T1000 (cell line): ENCODE measurements at regions not wholly inside any gene's neighbourhood (a gene's known extent, or its start where the extent isn't known, plus 50 kb on each side); places are given as distances from the start of the nearest gene placed in this dataset.
"Not testable (repeated sequence)": the region's sequence is repeated elsewhere in the genome, so short reads cannot be mapped to it uniquely, and the experiment has no call there.

Source experiments
- DNase-seq: peaks from one replicate; lab custom pipeline; 2025; ENCODE audit warnings: mixed read lengths; lab: John Stamatoyannopoulos, UW

DNA sequence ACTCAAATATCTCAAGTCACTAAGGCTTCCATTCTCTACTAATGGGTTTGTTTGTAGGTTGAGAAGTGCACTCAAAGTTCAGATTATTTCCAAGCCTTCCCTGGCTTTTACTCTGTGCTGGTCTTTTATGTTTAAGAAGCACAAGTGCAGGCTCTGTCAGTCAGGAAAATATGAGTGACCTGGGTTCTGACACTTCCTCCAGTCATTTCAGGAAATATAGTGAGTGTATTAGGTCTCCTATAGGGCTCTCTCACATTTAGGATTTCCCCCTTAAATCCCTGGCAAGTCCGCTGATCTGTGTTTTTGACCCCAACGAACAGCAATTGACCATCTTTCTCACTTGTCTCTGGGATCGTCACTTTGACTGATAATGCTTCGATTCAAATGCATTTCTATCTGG is 210.2 kb downstream of the ARPP21 start:
- no peak for DNase-seq

DNA sequence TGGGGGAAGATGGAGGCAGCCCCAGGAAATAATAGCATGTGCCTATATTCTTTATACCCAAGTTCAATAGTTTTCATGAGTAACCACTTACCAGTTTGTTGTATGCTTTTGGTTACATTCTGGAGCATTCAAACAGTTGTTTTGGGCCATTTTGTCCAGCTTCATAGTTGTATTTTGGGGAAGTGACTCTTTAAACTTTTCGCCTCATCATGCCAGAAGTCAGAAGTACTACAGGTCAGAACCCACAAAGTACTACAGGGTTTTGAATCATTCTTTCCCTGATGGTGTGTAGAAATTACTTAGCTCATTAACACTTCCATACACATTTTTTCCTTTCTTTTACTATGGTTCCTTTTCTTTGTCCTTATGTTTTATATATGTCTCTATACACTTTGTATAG is 210.6 kb downstream of the ARPP21 start:
- no peak for DNase-seq

DNA sequence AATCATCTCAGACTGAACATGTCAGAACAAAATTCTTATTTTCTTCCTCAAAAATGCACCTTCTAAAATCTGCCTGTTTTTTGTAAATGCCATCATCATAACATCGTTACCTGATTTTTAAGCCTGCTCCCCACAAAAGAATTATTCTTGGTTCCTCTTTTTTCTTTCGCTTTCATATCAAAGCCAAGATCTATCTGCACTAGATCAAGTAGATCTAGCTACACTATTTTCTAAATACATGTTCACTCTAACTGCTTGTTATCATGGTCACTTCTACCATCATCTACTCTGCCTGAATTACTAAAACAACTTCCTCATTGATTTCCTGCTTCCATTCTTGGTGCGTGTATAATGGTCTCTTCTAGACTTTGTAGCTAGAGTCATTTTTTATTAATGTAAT is 217.7 kb downstream of the ARPP21 start:
- no peak for DNase-seq

DNA sequence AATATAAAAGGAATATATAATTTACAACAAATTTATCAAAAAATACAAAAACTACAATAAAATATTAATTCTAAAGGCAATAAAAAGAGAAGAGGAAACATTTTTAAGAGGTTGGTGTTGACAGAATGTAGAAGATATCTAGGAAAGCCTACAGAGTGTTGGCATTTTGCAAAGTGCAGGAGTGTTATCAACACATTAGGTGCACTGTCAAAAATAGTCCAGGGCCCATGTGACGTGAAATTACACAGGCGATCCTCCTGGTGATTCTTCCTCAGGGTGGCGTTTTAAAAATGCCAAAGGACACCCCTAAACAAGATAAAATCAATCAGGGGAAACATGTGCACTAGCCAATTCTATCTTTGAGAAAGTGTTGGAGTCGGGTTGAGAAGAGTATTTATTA is 222.7 kb downstream of the ARPP21 start:
- no peak for DNase-seq

DNA sequence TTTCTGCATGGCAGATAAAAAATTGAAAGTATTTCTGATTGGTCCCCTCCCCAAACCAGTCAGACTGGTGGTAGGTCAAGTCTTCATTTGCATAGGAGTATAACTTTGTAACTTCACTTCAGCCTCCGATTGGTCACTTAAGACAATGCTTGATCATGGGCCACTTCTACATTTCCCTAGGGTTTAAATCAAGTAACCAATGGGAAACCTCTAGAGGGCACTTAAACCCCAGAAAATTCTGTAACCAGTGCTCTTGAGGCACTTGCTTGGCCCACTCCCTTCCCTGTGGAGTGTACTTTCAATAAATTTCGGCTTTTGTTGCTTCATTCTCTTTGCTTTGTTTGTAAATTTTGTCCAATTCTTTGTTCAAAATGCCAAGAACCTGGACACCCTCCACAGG is 225.5 kb downstream of the ARPP21 start:
- DNase-seq, result no peak

DNA sequence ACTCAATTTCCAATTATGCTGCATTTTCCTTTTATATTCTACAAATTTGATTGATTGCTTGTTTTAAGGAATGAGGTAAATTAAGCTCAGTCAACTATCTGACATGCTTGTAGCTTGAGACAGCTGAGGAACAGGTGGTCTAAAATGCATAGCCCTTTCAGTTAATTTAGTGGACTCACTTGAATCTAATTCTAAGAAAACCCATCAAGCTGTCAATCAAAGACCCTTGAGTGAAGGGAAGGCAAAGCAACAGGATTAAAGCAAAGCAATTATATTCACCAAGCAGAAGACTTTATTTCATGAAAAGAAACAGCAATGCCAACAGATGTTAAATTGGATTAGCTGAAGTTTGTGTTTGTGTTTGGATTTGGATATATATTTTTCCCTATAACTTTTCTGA is 228.5 kb downstream of the ARPP21 start:
- DNase-seq, result no peak

DNA sequence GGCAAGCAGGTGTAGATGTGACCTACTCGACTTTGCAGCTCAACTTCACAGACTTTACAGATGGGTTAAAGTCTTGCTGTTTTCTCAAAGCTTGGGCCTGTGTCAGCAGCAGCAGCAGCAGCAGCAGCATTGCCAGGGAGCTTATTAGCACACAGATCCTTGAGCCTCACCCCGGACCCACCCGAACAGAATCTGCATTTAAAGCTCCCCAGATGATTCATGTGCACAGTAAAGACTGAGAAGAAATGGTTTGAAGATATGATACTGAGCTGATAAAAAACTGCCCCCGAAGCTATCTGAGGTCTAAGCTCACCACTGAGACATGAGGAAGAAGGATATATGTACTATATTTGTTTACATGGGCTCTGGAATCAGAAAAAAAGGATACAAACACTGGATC is 231.7 kb downstream of the ARPP21 start:
- no peak for DNase-seq

DNA sequence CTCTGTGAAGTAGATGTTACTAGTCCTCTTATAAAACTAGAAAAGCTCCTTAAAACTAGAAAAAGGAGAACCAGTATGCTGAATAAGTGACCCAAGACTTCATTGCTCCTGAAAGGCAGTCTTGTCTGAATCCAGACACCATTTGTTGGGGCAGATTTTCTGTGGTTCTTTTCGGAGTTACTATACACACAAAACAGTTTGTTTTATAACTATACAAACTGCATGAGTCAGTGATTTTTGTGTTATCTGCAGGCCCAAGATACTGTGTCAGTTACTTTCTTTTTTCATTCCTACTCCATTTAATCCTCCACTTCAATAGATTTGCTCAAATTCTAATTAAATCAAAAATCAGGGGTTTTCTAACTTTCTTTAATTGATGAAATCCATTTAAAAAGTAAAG is 244.6 kb downstream of the ARPP21 start:
- DNase-seq, result no peak

DNA sequence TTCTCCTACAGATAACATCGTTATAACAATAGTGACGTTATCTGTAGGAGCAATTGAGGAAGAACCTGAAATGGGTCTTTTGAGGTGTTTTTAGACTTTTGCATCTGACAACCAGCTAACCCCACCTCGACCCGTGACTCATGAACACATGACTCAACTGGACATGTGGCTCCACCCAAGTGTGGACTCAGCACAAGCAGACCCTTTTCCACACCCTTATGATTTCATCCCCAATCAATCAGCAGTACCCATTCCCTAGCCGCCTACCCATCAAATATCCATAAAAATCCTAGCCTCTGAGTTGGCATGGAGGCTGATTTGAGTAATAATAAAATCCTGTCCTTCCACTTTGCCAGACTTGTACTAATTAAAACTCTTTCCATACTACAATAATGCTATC is 255.4 kb downstream of the ARPP21 start:
- no peak for DNase-seq

DNA sequence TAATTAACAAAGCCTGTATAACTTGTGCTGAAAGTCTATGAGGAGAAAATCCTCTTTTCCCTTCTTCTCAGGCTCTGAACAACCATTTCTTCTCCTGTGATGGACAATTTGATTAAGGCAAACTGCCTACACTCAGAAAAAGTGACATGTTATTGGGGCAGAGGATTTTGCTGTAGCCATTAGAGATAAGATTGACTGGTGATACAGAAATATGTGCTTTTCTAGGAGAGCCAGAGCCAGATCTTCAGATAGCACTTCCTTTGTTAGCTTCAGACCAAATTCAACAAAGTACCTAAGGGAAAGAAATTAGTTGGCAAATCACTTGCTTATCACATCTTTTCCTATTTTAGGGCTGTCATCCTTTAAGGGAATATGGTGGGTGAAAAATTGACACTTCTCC is 259.9 kb downstream of the ARPP21 start:
- DNase-seq, result no peak

DNA sequence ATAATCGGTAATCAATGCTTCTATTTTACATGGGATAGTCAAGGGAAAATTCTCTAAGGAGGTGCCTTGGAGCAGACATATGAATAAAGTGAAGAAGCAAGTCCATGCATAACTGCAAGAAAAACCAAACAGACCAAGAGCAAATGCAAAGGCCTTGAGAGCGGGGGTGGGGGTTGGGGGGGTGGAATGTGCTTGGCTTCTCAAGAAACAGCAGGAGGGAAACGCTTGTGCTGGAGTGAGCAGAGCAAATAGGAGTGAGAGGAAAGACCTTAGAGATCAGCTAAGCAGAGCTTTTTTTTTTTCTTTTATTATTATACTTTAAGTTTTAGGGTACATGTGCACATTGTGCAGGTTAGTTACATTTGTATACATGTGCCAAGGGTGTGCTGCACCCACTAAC is 260.8 kb downstream of the ARPP21 start:
- no peak for DNase-seq

DNA sequence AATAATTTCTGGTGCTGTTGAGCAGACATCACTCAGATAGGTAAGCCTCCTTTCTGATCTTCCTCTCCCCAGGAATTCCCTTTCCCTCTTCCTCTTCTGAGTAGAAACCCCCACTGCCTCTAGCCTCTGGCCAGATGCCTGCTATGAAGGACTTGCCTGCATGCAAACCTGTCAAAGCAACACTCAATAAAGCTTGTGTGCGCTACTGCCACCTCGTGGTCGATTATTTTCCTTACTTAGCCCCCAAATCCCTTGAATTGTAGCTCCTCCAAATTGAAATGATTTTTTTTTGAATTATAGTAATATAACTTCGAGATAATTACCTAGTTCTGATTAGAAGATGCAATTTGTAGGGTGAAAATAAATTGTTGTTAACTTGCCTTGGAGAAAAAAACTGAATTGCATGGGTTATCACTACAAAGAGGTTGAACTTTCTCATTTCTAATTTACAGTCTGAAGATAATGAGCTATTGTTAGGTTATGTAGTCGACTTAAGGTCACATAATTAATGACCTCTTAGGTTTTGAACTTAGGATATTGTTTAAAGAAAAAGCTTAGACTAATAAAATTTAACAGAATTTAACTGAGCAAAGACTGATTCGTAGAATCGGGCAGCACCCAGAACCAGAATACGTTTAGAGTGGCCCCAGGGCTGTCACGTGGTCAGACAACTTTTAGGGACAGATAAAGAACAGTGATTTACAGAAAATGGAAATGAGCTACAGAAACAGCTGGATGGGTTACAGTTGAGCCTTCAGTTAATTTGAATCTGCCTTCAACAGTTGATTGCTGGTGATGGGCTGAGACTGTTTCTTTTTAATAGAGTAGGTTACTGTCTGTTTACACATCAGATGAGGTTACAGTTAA is 269.3 kb downstream of the ARPP21 start:
- peak; percentile 31 for DNase-seq

DNA sequence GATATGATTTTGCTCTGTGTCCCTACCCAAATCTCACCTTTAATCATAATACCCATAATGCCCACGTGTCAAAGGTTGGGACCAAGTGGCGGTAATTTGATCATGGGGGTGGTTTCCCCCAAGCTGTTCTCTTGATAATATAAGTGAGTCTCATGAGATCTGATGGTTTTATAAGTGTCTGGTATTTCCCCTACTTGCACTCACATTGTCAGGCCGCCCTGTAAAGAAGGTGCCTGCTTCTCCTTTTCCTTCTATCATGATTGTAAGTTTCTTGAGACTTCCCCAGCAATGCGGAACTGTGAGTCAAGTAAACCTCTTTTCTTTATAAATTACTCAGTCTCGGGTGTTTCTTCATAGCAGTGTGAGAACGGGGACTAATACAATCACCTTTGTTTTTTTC is 279.8 kb downstream of the ARPP21 start:
- no peak for DNase-seq

DNA sequence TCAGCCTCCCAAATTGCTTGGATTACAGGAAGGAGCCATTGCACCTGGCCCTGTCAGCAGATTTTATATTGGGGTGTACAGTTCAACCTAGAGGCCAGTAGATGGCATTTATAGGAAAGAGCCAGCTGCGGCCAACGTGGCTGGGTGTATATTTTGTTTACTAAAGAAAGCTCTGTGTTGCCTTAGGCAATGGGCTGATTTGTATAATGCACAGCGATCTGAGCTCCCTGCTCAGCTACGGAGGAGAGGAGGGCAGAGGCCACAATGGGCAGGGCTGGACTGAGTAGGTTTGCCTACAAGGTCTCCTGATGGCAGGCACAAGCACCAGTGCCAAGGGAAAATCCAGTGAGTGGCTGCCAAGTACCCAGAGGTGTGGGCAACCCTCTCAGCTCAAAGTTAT is 282.4 kb downstream of the ARPP21 start:
- no peak for DNase-seq

DNA sequence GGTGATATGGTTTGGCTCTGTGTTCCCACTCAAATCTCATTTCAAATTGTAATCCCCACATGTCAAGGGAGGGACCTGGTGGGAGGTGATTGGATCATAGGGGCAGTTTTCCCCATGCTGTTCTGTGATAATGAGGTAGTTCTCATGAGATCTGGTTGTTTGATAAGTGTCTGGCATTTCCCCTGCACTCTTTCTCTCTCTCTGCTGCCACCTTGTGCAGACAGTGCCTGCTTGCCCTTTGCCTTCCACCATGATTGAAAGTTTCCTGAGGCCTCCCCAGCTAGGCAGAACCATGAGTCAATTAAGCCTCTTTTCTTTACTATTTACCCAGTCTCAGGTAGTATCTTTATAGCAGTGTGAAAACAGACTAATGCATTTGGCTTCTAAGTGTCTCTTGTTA is 284.7 kb downstream of the ARPP21 start:
- not testable (repeated sequence) for DNase-seq

DNA sequence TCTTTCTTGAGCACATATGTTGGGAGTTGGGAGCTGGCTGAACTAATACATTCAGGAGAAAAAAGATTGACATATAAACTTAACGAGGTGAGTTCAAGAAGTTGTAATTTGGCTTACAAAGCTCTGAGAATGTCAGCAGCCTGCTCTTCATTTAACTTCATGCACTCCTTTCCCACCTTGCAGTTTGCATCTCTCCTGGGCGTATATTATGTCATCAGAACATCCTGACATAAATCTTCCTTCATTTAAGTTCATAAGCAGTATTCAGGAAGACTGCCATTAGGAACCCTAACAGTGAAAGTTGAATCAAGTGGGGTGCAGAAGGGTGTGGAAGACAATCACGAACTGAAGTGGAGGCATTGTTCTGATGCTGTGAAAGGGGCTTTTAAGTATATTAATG is 288.1 kb downstream of the ARPP21 start:
- DNase-seq, result no peak

DNA sequence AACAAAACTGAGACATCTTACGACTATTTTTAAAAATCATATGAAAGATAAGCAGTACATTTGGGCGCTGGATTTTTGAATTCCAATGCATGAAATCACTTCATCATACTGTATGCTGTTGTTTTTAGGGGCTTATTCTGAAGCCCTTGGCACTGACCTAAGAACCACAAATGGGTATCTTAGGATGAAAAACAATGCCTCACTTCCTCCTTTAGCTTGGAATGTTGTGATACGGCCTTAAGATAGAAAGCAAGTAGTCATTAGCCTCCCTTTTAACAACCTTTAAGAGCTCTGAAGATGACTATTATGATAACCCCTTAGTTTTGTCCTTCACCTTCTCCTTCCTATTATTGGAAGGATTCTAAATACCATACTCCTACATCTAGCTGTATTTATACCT is 289.8 kb downstream of the ARPP21 start:
- DNase-seq, result no peak

DNA sequence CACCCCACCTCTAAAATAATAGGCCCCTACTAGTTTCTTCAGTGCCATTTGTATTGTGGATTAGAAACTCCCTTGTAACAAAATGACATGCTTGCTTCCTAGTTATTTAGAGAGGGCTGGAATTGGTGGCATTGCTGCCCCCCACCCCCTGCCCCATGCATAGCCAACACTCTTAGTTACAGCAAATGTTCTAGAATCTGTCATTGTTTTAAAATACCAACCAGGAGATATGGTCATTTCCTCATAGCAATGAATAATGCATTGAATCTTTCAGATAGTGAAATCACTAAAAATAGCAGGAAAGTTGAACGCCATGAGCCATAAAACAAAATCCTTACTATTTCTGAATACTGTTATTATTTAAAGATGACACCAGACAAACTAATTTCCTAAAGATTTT is 292.5 kb downstream of the ARPP21 start:
- DNase-seq, result no peak

DNA sequence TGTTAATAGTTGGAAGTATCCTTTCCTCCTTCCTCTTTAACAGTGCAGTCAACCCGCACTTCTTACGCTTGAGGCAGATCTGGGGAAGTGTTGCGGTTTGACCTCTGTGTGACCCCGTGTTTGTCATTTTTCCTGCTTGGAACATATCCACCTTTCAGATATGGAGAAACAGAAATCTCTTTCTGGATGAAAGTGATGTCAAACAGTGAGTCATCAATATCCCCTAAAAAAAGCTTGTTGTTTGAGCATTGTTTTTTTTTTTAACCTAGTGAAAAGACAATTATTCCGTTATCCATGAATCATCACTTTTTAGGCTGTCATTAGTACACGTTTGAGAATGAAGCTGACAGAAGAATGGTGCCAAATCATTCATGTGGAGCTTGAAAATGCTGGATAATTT is 293.7 kb downstream of the ARPP21 start:
- peak; percentile 72 for DNase-seq

DNA sequence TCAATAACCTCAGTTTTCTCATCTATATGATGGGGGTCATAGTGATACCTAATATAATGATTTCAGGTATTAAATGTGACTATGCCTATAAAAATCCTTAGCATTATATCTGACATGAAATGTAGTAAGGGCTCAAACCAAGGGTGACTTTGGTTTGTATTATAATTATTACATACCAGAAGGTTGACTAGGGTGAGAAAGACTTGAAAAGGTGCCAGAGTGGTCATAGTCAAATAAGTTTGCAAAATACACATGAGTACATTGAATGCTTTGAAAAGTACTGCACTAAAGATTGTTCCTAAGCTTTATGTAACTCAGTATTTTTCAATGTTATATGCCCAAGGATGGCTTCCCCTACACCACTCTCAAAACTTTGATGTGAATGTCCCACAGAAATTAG is 297.2 kb downstream of the ARPP21 start:
- DNase-seq, result no peak

DNA sequence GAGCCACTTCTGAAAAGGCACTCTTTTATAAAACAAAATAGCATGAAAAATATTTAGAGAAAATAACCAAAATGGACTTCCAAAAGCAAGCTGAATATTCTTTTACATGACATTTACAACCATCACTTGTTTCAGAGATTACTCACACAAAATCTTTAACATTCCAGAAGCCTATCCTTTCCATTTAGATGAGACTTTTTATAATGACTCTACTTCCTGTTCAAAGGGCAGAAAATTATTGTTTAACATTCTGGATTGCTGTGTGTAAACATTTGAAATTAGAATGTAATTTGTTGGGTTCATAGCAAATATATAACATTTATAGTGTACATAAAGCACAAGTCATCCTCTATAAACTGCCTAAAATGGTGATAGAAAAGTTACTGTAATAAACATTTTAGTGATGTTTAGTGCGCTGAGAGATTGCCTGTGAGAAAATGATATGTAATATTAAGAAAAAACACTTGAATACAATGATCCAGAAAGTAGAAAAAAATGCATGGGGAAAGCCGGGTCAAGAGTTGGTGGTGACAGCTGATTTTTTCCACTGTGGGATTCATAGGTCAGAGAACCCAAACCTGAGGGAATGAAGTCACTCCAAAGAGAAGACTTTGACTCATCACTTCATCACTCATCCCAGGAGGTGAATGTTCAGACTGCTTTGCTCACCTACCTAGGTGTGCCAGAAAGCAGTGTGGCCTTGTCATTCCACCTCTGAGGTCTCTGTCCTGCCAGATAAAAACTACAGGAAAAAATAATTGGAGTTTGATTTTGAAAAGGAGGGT is 305.8 kb downstream of the ARPP21 start:
- no peak for DNase-seq

DNA sequence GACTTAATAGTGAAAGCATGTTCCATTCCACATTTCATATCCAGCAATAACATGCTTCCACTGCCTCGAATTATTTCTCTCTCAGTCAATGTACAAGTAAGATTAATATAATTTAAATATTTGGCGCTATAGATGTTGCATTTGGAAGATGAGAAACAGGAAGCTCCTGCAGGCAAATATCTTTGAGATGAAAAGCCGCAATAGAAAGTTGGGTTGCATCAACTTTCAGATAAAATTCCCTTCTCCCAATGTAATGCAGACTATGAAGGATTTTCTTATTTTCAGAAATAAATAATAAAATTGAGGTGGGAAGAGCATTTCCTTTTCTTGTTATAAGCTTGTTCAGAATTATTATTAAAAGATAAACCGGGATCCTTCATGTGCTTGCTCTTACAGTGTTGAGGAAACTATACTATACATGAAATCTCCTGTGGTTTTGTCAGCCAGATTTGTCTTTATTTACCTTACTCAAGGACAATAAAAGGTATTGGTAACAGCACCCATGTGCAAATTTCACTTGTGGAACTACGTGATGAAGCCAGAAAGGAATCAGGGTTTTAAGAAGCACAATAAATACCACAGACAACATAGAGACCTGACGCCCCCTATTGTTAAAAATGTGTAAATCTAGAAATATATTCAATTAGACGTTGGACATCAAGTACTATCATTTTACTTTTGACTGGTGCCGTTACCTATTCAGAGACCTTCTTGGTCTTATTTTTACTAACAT is 307.0 kb downstream of the ARPP21 start:
- DNase-seq, result no peak
